Activated naive CD8-positive, alpha-beta T cell treated with anti-CD3 and anti-CD28 coated beads, Interleukin-2, amount 10 ng/mL, durations not matched to agents 7 days and 5 days (primary cell): ENCODE measurements at regions not wholly inside any gene's neighbourhood (a gene's known extent, or its start where the extent isn't known, plus 50 kb on each side); places are given as distances from the start of the nearest gene placed in this dataset.
"Not testable (repeated sequence)": the region's sequence is repeated elsewhere in the genome, so short reads cannot be mapped to it uniquely, and the experiment has no call there.

Experiments
- ATAC-seq: fragments of 150-1000 bp; cut with Tn5 transposase; one replicate; pipeline ENCODE4 v1.10.0; 2021; ENCODE audit warnings: low read depth, moderate library complexity
- POLR2A ChIA-PET: fragments of 350-600 bp; sonication (Branson Sonifier 250); formaldehyde crosslinking; loops from one replicate; lab custom pipeline; 2021; ENCODE audit warnings: antibody characterized with exemption; lab: Charles Lee
- DNase-seq: peaks from one replicate; pipeline ENCODE4 v3.0.0; 2021
- H3K27ac Mint-ChIP-seq: one replicate; pipeline ENCODE4 v1.8.0; 2022; ENCODE audit warnings: mild to moderate bottlenecking, mixed read lengths
- H3K27me3 Mint-ChIP-seq: one replicate; pipeline ENCODE4 v1.8.0; 2022; ENCODE audit warnings: mild to moderate bottlenecking, moderate library complexity, mixed read lengths
- H3K36me3 Mint-ChIP-seq: one replicate; pipeline ENCODE4 v1.8.0; 2021; ENCODE audit warnings: mild to moderate bottlenecking, mixed read lengths
- H3K4me1 Mint-ChIP-seq: one replicate; pipeline ENCODE4 v1.8.0; 2021; ENCODE audit warnings: mixed read lengths
- H3K4me3 Mint-ChIP-seq: one replicate; pipeline ENCODE4 v1.8.0; 2022; ENCODE audit warnings: mild to moderate bottlenecking, moderate library complexity, mixed read lengths
- H3K9me3 Mint-ChIP-seq: one replicate; pipeline ENCODE4 v1.8.0; 2021; ENCODE audit warnings: mixed read lengths

GRCh38 chr1:191016765-191017164 is 539.1 kb upstream of the BRINP3 start:
- no peak for ATAC-seq
- POLR2A ChIA-PET: no interaction called here
- Mint-ChIP-seq H3K36me3 (no peaks in the 10 kb centered on the region), H3K9me3 (peaks cover 3% of the 10 kb centered on the region), H3K4me3 (no peak overlapping the region), H3K27ac (no peak overlapping the region), H3K4me1 (no peaks in the 10 kb centered on the region), H3K27me3 (no peaks in the 10 kb centered on the region)
- DNase-seq: no peak

- Mint-ChIP-seq H3K27me3 (no peaks in the 10 kb centered on the region), H3K9me3 (peaks cover 4% of the 10 kb centered on the region), H3K36me3 (no peaks in the 10 kb centered on the region), H3K4me3 (no peak overlapping the region), H3K4me1 (no peaks in the 10 kb centered on the region), H3K27ac (no peak overlapping the region)
- POLR2A ChIA-PET: no interaction called here
- no peak for DNase-seq
- ATAC-seq: no peak
Observed at GRCh38 chr1:191022856-191023255, 545.2 kb upstream of the BRINP3 start.

GRCh38 chr1:191025896-191026642 is 548.4 kb upstream of the BRINP3 start:
- DNase-seq (no peak), ATAC-seq (no peak)
- H3K36me3 Mint-ChIP-seq: no peaks in the 10 kb centered on the region
- H3K27me3 Mint-ChIP-seq: no peaks in the 10 kb centered on the region
- no peak overlapping the region for H3K4me3 Mint-ChIP-seq
- H3K27ac Mint-ChIP-seq: no peak overlapping the region
- no peaks in the 10 kb centered on the region for H3K4me1 Mint-ChIP-seq
- H3K9me3 Mint-ChIP-seq: peaks cover 6% of the 10 kb centered on the region
- POLR2A ChIA-PET: no interaction called here

GRCh38 chr1:191026828-191027227 is 549.2 kb upstream of the BRINP3 start:
- no peak overlapping the region for H3K27ac Mint-ChIP-seq
- H3K36me3 Mint-ChIP-seq: no peaks in the 10 kb centered on the region
- ATAC-seq (no peak), DNase-seq (no peak)
- H3K9me3 Mint-ChIP-seq: peaks cover 8% of the 10 kb centered on the region
- POLR2A ChIA-PET: no interaction called here
- H3K4me1 Mint-ChIP-seq: no peaks in the 10 kb centered on the region
- H3K27me3 Mint-ChIP-seq: no peaks in the 10 kb centered on the region
- no peak overlapping the region for H3K4me3 Mint-ChIP-seq

DNA sequence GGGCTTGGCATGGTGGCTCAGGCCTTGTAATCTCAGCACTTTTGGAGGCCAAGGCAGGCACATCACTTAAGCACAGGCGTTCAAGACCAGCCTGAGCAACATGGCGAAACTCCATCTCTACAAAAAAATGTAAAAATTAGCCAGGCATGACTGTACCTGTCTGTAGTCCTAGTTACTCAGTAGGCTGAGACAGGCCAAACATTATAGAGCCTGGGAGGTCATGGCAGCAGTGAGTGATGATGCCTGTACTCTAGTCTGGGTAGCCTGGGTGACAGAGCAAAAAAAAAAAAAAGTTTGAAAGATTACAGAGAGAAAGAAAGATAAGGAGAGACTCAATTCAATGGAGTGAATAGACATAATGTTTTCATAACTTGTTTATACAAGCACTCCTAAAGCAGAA is 556.5 kb upstream of the BRINP3 start:
- POLR2A ChIA-PET: no interaction called here

GRCh38 chr1:191043066-191043465 is 565.4 kb upstream of the BRINP3 start:
- POLR2A ChIA-PET: no interaction called here
- ATAC-seq (no peak), DNase-seq (no peak)
- Mint-ChIP-seq H3K27me3 (no peaks in the 10 kb centered on the region), H3K4me3 (no peak overlapping the region), H3K9me3 (peaks cover 9% of the 10 kb centered on the region), H3K36me3 (no peaks in the 10 kb centered on the region), H3K27ac (no peak overlapping the region), H3K4me1 (no peaks in the 10 kb centered on the region)

More for the DNA sequence above, 556.5 kb upstream of the BRINP3 start:
- Mint-ChIP-seq H3K4me3 (no peak overlapping the region), H3K36me3 (no peaks in the 10 kb centered on the region), H3K9me3 (peaks cover 14% of the 10 kb centered on the region), H3K4me1 (no peaks in the 10 kb centered on the region), H3K27ac (no peak overlapping the region), H3K27me3 (no peaks in the 10 kb centered on the region)
- DNase-seq (no peak), ATAC-seq (no peak)

- Mint-ChIP-seq H3K4me3 (no peak overlapping the region), H3K36me3 (no peaks in the 10 kb centered on the region), H3K27ac (no peak overlapping the region), H3K27me3 (no peaks in the 10 kb centered on the region), H3K9me3 (peaks cover 10% of the 10 kb centered on the region), H3K4me1 (no peaks in the 10 kb centered on the region)
- POLR2A ChIA-PET: no interaction called here
- DNase-seq: no peak
- no peak for ATAC-seq
Observed at GRCh38 chr1:191049781-191050180, 572.1 kb upstream of the BRINP3 start.

- no peak for DNase-seq
- H3K4me1 Mint-ChIP-seq: no peaks in the 10 kb centered on the region
- peaks cover 6% of the 10 kb centered on the region for H3K9me3 Mint-ChIP-seq
- no peak for ATAC-seq
- POLR2A ChIA-PET: no interaction called here
- H3K27ac Mint-ChIP-seq: no peak overlapping the region
- no peaks in the 10 kb centered on the region for H3K36me3 Mint-ChIP-seq
- no peak overlapping the region for H3K4me3 Mint-ChIP-seq
- no peaks in the 10 kb centered on the region for H3K27me3 Mint-ChIP-seq
Observed at GRCh38 chr1:191052888-191053287, 575.2 kb upstream of the BRINP3 start.

DNA sequence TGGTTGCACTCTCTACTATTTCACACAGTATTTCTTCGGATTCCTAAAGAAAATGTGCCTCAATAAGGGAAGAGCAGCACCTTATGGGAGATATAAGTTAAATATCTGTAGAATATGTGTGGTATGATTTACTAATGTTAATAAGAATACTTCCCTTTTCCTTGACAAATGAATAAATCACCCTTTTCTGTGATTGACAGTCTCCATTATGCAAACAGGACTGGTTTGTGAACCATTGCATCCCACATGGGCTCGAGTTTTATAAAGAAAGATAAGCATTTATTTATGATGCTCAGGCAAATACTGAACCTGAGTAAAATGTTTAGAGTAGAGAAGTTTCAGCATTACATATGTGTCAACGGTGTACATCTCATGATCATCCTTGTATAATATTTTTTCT is 587.7 kb upstream of the BRINP3 start:
- Mint-ChIP-seq H3K27me3 (no peaks in the 10 kb centered on the region), H3K36me3 (no peaks in the 10 kb centered on the region), H3K9me3 (peaks cover 14% of the 10 kb centered on the region), H3K27ac (no peak overlapping the region), H3K4me1 (no peaks in the 10 kb centered on the region), H3K4me3 (no peak overlapping the region)
- DNase-seq (no peak), ATAC-seq (no peak)
- POLR2A ChIA-PET: no interaction called here

DNA sequence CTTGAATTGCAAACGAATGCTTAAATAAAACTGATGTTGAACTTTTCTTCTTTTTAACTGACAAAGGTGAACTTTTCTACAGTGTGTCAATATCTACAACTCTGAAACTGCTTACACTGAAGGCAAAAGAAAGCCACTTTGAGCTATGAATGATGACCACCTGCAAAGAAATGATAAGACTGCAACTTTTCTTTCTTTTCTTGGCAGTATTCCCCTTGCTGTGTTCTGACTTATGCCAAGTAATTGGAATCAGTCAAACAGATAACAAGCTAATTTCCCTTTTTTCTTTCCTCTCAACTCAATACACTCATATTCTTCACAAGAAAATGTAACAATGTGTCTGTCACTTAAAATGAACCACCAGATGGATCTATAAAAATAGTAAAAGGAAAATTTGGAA is 588.1 kb upstream of the BRINP3 start:
- no peaks in the 10 kb centered on the region for H3K27me3 Mint-ChIP-seq
- no peak overlapping the region for H3K4me3 Mint-ChIP-seq
- no peaks in the 10 kb centered on the region for H3K36me3 Mint-ChIP-seq
- H3K27ac Mint-ChIP-seq: no peak overlapping the region
- H3K4me1 Mint-ChIP-seq: no peaks in the 10 kb centered on the region
- POLR2A ChIA-PET: no interaction called here
- H3K9me3 Mint-ChIP-seq: peaks cover 13% of the 10 kb centered on the region
- ATAC-seq: no peak
- DNase-seq: no peak

GRCh38 chr1:191074881-191075280 is 597.2 kb upstream of the BRINP3 start:
- Mint-ChIP-seq H3K27ac (no peak overlapping the region), H3K9me3 (peaks cover 6% of the 10 kb centered on the region), H3K4me1 (no peaks in the 10 kb centered on the region), H3K4me3 (no peak overlapping the region), H3K36me3 (no peaks in the 10 kb centered on the region), H3K27me3 (no peaks in the 10 kb centered on the region)
- ATAC-seq: no peak
- POLR2A ChIA-PET: no interaction called here
- DNase-seq: no peak

GRCh38 chr1:191083090-191083489 is 605.4 kb upstream of the BRINP3 start:
- H3K9me3 Mint-ChIP-seq, H3K4me3 Mint-ChIP-seq, ATAC-seq, H3K4me1 Mint-ChIP-seq, DNase-seq, H3K27me3 Mint-ChIP-seq, H3K36me3 Mint-ChIP-seq, H3K27ac Mint-ChIP-seq, POLR2A ChIA-PET: not testable (repeated sequence)

DNA sequence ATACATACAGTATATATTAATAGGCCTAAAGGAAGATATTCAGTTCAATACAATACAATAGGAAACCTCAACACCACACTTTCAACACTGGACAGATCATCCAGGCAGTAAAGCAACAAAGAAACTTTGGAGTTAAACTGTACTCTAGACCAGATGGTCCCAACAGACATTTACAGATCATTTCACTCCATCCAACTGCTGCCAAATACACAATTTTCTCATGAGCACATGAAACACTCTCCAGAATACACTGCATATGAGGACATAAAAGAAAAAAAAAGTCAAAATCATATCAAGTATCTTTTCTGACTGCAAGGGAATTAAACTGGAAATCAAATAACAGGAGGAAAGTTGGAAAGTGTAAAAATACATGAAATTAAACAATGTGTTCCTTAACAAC is 607.5 kb upstream of the BRINP3 start:
- POLR2A ChIA-PET: no interaction called here
- no peak for DNase-seq
- no peak for ATAC-seq
- H3K36me3 Mint-ChIP-seq: no peaks in the 10 kb centered on the region
- H3K9me3 Mint-ChIP-seq: peaks cover 5% of the 10 kb centered on the region
- H3K4me3 Mint-ChIP-seq: no peak overlapping the region
- H3K27me3 Mint-ChIP-seq: no peaks in the 10 kb centered on the region
- no peak overlapping the region for H3K27ac Mint-ChIP-seq
- H3K4me1 Mint-ChIP-seq: no peaks in the 10 kb centered on the region

DNA sequence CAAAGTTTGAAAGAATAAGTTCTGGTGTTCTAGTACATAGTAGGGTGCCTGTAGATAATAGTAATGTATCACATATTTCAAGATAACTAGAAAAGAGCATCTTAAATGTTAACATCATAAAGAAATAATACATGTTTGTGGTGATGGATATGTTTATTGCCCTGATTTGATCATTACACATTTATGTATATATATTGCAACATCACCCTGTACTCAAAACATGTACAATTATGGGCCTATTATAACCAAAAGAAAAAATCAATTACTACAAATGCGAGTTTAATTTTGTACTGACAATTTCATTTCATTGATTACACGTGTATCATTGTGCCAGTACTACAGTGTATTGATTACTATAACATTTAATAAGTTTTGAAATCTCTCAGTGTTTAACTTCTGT is 609.2 kb upstream of the BRINP3 start:
- Mint-ChIP-seq H3K9me3 (peaks cover 1% of the 10 kb centered on the region), H3K4me1 (no peaks in the 10 kb centered on the region), H3K4me3 (no peak overlapping the region), H3K36me3 (no peaks in the 10 kb centered on the region), H3K27ac (no peak overlapping the region), H3K27me3 (no peaks in the 10 kb centered on the region)
- POLR2A ChIA-PET: no interaction called here
- ATAC-seq (no peak), DNase-seq (no peak)
